ENCODE measurements at regions not wholly inside any gene's neighbourhood (a gene's known extent, or its start where the extent isn't known, plus 50 kb on each side); places are given as distances from the start of the nearest gene placed in this dataset.
"Not testable (repeated sequence)": the region's sequence is repeated elsewhere in the genome, so short reads cannot be mapped to it uniquely, and the experiment has no call there.

GRCh38 chr13:83151308-83151660 is 731.0 kb downstream of the SLITRK1 start:
- Histone ChIP-seq H3K4me3 (ENCODE audit: low read depth, low read length) (no peak overlapping the region), H3K36me3 (ENCODE audit: control insufficient read depth, insufficient read depth, low read length) (no peaks in the 10 kb centered on the region), H3K27me3 (ENCODE audit: control insufficient read depth, insufficient read depth, low read length) (no peaks in the 10 kb centered on the region)
- no peak for DNase-seq (ENCODE audit: low read depth)
- TF ChIP-seq, protein P1, sequence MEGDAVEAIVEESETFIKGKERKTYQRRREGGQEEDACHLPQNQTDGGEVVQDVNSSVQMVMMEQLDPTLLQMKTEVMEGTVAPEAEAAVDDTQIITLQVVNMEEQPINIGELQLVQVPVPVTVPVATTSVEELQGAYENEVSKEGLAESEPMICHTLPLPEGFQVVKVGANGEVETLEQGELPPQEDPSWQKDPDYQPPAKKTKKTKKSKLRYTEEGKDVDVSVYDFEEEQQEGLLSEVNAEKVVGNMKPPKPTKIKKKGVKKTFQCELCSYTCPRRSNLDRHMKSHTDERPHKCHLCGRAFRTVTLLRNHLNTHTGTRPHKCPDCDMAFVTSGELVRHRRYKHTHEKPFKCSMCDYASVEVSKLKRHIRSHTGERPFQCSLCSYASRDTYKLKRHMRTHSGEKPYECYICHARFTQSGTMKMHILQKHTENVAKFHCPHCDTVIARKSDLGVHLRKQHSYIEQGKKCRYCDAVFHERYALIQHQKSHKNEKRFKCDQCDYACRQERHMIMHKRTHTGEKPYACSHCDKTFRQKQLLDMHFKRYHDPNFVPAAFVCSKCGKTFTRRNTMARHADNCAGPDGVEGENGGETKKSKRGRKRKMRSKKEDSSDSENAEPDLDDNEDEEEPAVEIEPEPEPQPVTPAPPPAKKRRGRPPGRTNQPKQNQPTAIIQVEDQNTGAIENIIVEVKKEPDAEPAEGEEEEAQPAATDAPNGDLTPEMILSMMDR (IDR thresholded peaks at IDR 0.05; ENCODE audit: insufficient read depth, low read length, poor library complexity, severe bottlenecking), result no peak

GRCh38 chr13:83150616-83151307 is 731.5 kb downstream of the SLITRK1 start:
- Histone ChIP-seq H3K36me3 (ENCODE audit: control insufficient read depth, insufficient read depth, low read length) (no peaks in the 10 kb centered on the region), H3K4me3 (ENCODE audit: low read depth, low read length) (no peak overlapping the region), H3K27me3 (ENCODE audit: control insufficient read depth, insufficient read depth, low read length) (no peaks in the 10 kb centered on the region)
- TF ChIP-seq, protein P1 (IDR thresholded peaks at IDR 0.05; ENCODE audit: insufficient read depth, low read length, poor library complexity, severe bottlenecking), result no peak
- no peak for DNase-seq (ENCODE audit: low read depth)

- no peak for DNase-seq (ENCODE audit: low read depth)
- H3K36me3 ChIP-seq (ENCODE audit: control insufficient read depth, insufficient read depth, low read length), result no peaks in the 10 kb centered on the region
- no peaks in the 10 kb centered on the region for H3K27me3 ChIP-seq (ENCODE audit: control insufficient read depth, insufficient read depth, low read length)
- H3K4me3 ChIP-seq (ENCODE audit: low read depth, low read length), result no peak overlapping the region
- TF ChIP-seq, protein P1 (IDR thresholded peaks at IDR 0.05; ENCODE audit: insufficient read depth, low read length, poor library complexity, severe bottlenecking), result no peak
Observed at GRCh38 chr13:83136660-83137059, 745.6 kb downstream of the SLITRK1 start.

DNA sequence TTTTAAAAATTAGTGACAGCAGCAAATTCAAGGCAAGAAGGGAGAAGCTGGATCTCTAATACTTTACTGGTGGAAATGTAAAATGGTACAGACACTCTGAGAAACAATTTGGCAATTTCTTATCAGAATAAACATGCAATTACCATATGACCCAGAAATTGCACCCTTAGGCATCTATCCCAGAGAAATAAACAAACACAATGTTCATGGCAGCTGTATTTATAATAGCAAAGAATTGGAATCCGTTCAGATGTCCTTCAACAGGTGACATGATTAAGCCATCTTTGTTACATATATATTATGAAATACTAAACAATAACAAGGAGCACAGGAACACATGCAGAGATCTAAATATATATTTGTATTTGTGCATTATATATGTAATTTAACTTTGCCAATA is 756.5 kb downstream of the SLITRK1 start:
- DNase-seq (ENCODE audit: low read depth), result no peak
- H3K27me3 ChIP-seq (ENCODE audit: control insufficient read depth, insufficient read depth, low read length), result no peaks in the 10 kb centered on the region
- no peaks in the 10 kb centered on the region for H3K36me3 ChIP-seq (ENCODE audit: control insufficient read depth, insufficient read depth, low read length)
- H3K4me3 ChIP-seq (ENCODE audit: low read depth, low read length), result no peak overlapping the region
- TF ChIP-seq, protein P1 (IDR thresholded peaks at IDR 0.05; ENCODE audit: insufficient read depth, low read length, poor library complexity, severe bottlenecking), result no peak

DNA sequence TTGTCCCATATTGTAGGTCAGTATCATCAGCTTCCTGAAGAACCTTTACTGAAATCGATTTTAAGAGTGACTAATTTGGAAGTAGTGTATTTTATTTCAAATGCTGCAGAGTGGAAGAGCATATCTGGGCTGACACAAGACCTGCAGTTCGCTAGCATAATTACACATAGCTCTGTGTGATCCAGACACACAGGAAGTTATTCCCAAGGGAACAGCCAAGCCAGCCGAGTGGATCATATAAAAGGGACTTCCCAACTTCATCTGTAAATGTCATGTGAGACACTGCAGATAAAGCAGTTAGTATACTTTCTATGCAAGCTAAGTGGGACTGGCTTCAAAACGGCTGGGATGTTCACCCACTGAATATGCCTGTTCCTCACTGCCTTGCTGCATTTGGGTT is 760.4 kb downstream of the SLITRK1 start:
- DNase-seq (ENCODE audit: low read depth), result no peak
- no peak overlapping the region for H3K4me3 ChIP-seq (ENCODE audit: low read depth, low read length)
- H3K27me3 ChIP-seq (ENCODE audit: control insufficient read depth, insufficient read depth, low read length), result no peaks in the 10 kb centered on the region
- TF ChIP-seq, protein P1 (IDR thresholded peaks at IDR 0.05; ENCODE audit: insufficient read depth, low read length, poor library complexity, severe bottlenecking), result no peak
- H3K36me3 ChIP-seq (ENCODE audit: control insufficient read depth, insufficient read depth, low read length), result no peaks in the 10 kb centered on the region

GRCh38 chr13:83117046-83117445 is 765.2 kb downstream of the SLITRK1 start:
- DNase-seq (ENCODE audit: low read depth), result no peak
- TF ChIP-seq, protein P1 (IDR thresholded peaks at IDR 0.05; ENCODE audit: insufficient read depth, low read length, poor library complexity, severe bottlenecking), result no peak
- no peaks in the 10 kb centered on the region for H3K27me3 ChIP-seq (ENCODE audit: control insufficient read depth, insufficient read depth, low read length)
- no peaks in the 10 kb centered on the region for H3K36me3 ChIP-seq (ENCODE audit: control insufficient read depth, insufficient read depth, low read length)
- H3K4me3 ChIP-seq (ENCODE audit: low read depth, low read length), result no peak overlapping the region

- H3K36me3 ChIP-seq (ENCODE audit: control insufficient read depth, insufficient read depth, low read length); DNase-seq (ENCODE audit: low read depth); H3K4me3 ChIP-seq (ENCODE audit: low read depth, low read length); H3K27me3 ChIP-seq (ENCODE audit: control insufficient read depth, insufficient read depth, low read length): not testable (repeated sequence)
Observed at GRCh38 chr13:83101574-83102247, 780.6 kb downstream of the SLITRK1 start.
